Heart left ventricle (tissue), 13 donors: ENCODE measurements at regions not wholly inside any gene's neighbourhood (a gene's known extent, or its start where the extent isn't known, plus 50 kb on each side); places are given as distances from the start of the nearest gene placed in this dataset.

Experiments used
- CTCF ChIP-seq, 12 donors: fragments of 200-600 bp; sonication (generic) in 4 of 12; IDR thresholded peaks; one replicate each; pipeline versions ENCODE4 v1.5.0 to v1.8.0; 2018 to 2022; ENCODE audit warnings: antibody characterized with exemption in 12 of 12, mild to moderate bottlenecking in 5 of 12
- POLR2A ChIP-seq, 2 donors: fragments of 450-650 bp; IDR thresholded peaks; one replicate each; pipeline ENCODE4 v1.6.1; 2017; ENCODE audit warnings: antibody characterized with exemption in 2 of 2, mild to moderate bottlenecking in 2 of 2, moderate library complexity in 2 of 2
- donor health status: ischemic (EF 13 %, LVEDD 7.1; RV severe dilation, severe dysfunction).
- donor health status: DM: no; HTN: yes; CAD: no.
- donor health status: DM: no; HTN: no; CAD: no.
- donor health status: ischemic (EF 25% LVEDD 6.9; RV normal size, moderate dysfunction).
- donor health status: ischemic (EF 25% LVEDD 5.7; RV mildly dilated, moderate dysfunction).
- donor health status: ischemic (EF 35%, LVEDD 5.7; RV mildly dilated, moderate dysfunction).
- donor health status: nonischemic (EF 11% LVEDD 7.7; RV severe dilation, severe dysfunction).
- donor health status: DM: yes; HTN: yes; CAD: no.
- donor health status: PGD.
- donor health status: ischemic (EF 29% LVEDD 5.4; RV normal size, mild dysfunction).
- donor health status: nonischemic (EF 23%, LVEDD 6.1; RV moderate dilation, normal function).

GRCh38 chr4:24322995-24323394 lies 261.4 kb downstream of the DHX15 start:
- TF ChIP-seq POLR2A (IDR thresholded peaks at IDR 0.05) (no peak), CTCF (IDR thresholded peaks at IDR 0.05) (no peak)
